GM12878 (cell line): ENCODE measurements at regions not wholly inside any gene's neighbourhood (a gene's known extent, or its start where the extent isn't known, plus 50 kb on each side); places are given as distances from the start of the nearest gene placed in this dataset.

ENCODE experiments used
- ATAC-seq: fragments of 200-7000 bp; cut with Tn5 transposase; 3 replicates; pipeline ENCODE4 v1.9.1; 2020; ENCODE audit warnings: mild to moderate bottlenecking, moderate library complexity
- BruUV-seq: library from RNA; stranded (reverse); fragments of 400-500 nt; replicated peaks from 2 replicates; lab custom pipeline; 2021; lab: Mats Ljungman, UMichigan
- CTCF ChIA-PET: fragments of 300-600 bp; sonication (Branson Sonifier 250); formaldehyde crosslinking; extraction: SDS; loops from one replicate; lab custom pipeline; 2021; ENCODE audit warnings: inconsistent platforms; lab: Yijun Ruan, JAX
- POLR2A ChIA-PET: fragments of 350-600 bp; formaldehyde crosslinking; extraction: SDS; loops from one replicate; lab custom pipeline; 2021; ENCODE audit warnings: inconsistent platforms; lab: Charles Lee
- RAD21 ChIA-PET: fragments of 300-600 bp; sonication (Branson Sonifier 250); formaldehyde crosslinking; loops from one replicate; lab custom pipeline; 2023; ENCODE audit warnings: antibody characterized with exemption; ENCODE audit not compliant: unreplicated experiment; lab: Charles Lee
- SMC1A ChIA-PET: fragments of 300-600 bp; sonication (Branson Sonifier 250); formaldehyde crosslinking; loops from one replicate; lab custom pipeline; 2023; ENCODE audit not compliant: unreplicated experiment, uncharacterized antibody; lab: Charles Lee
- DNase-seq: peaks from one replicate; pipeline ENCODE4 v3.0.0-alpha.2; 2011; ENCODE audit warnings: low read depth, low spot score
- FAIRE-seq: peaks from 3 replicates; lab custom pipeline; 2011; peaks lifted over from hg19 to GRCh38; lab: Jason Lieb, UNC
- H2AFZ ChIP-seq: 2 replicates; pipeline ENCODE4 v1.6.0; 2011; ENCODE audit warnings: low read depth, low read length, control low read depth; ENCODE audit not compliant: control insufficient read depth
- H3K27ac ChIP-seq: 2 replicates; pipeline ENCODE4 v1.5.1; 2011; ENCODE audit warnings: control low read depth; ENCODE audit not compliant: control insufficient read depth, insufficient read depth
- H3K27me3 ChIP-seq, 2 experiments: replicated peaks in 1 of 2; 2 replicates each; pipeline versions ENCODE4 v1.6.0 to v1.6.1; 2011; ENCODE audit warnings: low read length in 1 of 2; ENCODE audit not compliant: control insufficient read depth in 2 of 2, insufficient read depth in 2 of 2
- H3K36me3 ChIP-seq, 2 experiments: 2 replicates each; pipeline ENCODE4 v1.5.1; 2011; ENCODE audit warnings: low read length in 1 of 2; ENCODE audit not compliant: control insufficient read depth in 2 of 2, insufficient read depth in 2 of 2
- H3K4me1 ChIP-seq: 2 replicates; pipeline ENCODE4 v1.6.1; 2011; ENCODE audit warnings: mild to moderate bottlenecking, low read length, moderate library complexity, mixed read lengths; ENCODE audit not compliant: control insufficient read depth, insufficient read depth
- H3K4me2 ChIP-seq: 2 replicates; pipeline ENCODE4 v1.6.0; 2011; ENCODE audit warnings: control low read depth; ENCODE audit not compliant: control insufficient read depth, insufficient read depth
- H3K4me3 ChIP-seq: fragments of 200-600 bp; sonication (generic); 2 replicates; pipeline ENCODE4 v1.5.1; 2016
- H3K79me2 ChIP-seq: 2 replicates; pipeline ENCODE4 v1.6.0; 2011; ENCODE audit warnings: low read length; ENCODE audit not compliant: control insufficient read depth, insufficient read depth
- H3K9ac ChIP-seq: 2 replicates; pipeline ENCODE4 v1.8.0; 2011; ENCODE audit warnings: low read length, control low read depth, mixed read lengths; ENCODE audit not compliant: control insufficient read depth, insufficient read depth
- H3K9me3 ChIP-seq: replicated peaks from 3 replicates; pipeline ENCODE4 v1.5.1; 2011; ENCODE audit warnings: mild to moderate bottlenecking, low read length; ENCODE audit not compliant: control insufficient read depth, insufficient read depth
- H4K20me1 ChIP-seq: 2 replicates; pipeline ENCODE4 v1.6.0; 2011; ENCODE audit not compliant: control insufficient read depth, insufficient read depth
- ASH2L ChIP-seq: fragments of 300-600, 200-600 bp; sonication (generic); IDR thresholded peaks from 2 replicates; pipeline ENCODE4 v1.6.1; 2017; ENCODE audit warnings: low read depth, mild to moderate bottlenecking, borderline replicate concordance
- CEBPB ChIP-seq, 2 experiments: fragments of 150-350 bp in 1 of 2; IDR thresholded peaks; 2 replicates each; pipeline ENCODE4 v1.6.1; 2012 to 2014; ENCODE audit warnings: low read depth in 2 of 2, low read length in 2 of 2, borderline replicate concordance in 1 of 2, inconsistent platforms in 1 of 2
- EZH2 ChIP-seq: IDR thresholded peaks from 2 replicates; pipeline ENCODE4 v1.6.1; 2012; ENCODE audit warnings: low read depth, mild to moderate bottlenecking, control low read depth, inconsistent platforms, low read length, borderline replicate concordance; ENCODE audit not compliant: control insufficient read depth
- HDGF ChIP-seq: fragments of 450-650 bp; IDR thresholded peaks from 2 replicates; pipeline ENCODE4 v1.6.1; 2016; ENCODE audit warnings: antibody characterized with exemption
- KDM1A ChIP-seq: fragments of 200-600 bp; sonication (generic); IDR thresholded peaks from 2 replicates; pipeline ENCODE4 v1.6.1; 2016; ENCODE audit warnings: borderline replicate concordance
- NFIC ChIP-seq: IDR thresholded peaks from 2 replicates; pipeline ENCODE4 v1.6.1; 2012; ENCODE audit warnings: low read depth, mild to moderate bottlenecking, inconsistent platforms, low read length, moderate library complexity
- NFYA ChIP-seq: IDR thresholded peaks from 2 replicates; pipeline ENCODE4 v1.6.1; 2011; ENCODE audit warnings: low read depth, mild to moderate bottlenecking, low read length, improper control_type of control experiment, borderline replicate concordance
- NR2C2 ChIP-seq: IDR thresholded peaks from 2 replicates; pipeline ENCODE4 v1.6.1; 2011; ENCODE audit warnings: borderline replicate concordance, low read depth; ENCODE audit not compliant: control insufficient read depth, insufficient read length
- RAD21 ChIP-seq: IDR thresholded peaks from 2 replicates; pipeline ENCODE4 v1.6.1; 2011; ENCODE audit warnings: mild to moderate bottlenecking, low read depth, low read length, moderate library complexity; ENCODE audit not compliant: insufficient read depth
- SIN3A ChIP-seq: IDR thresholded peaks from 2 replicates; pipeline ENCODE4 v1.6.1; 2012; ENCODE audit warnings: low read depth, low read length, improper control_type of control experiment
- SIX5 ChIP-seq: IDR thresholded peaks from 2 replicates; pipeline ENCODE4 v1.6.1; 2011; ENCODE audit warnings: mild to moderate bottlenecking, low read depth, low read length, moderate library complexity; ENCODE audit not compliant: severe bottlenecking
- TCF7 ChIP-seq: IDR thresholded peaks from 2 replicates; pipeline ENCODE4 v1.6.1; 2014; ENCODE audit warnings: antibody characterized with exemption, borderline replicate concordance
- ZBED1 ChIP-seq: IDR thresholded peaks from 2 replicates; pipeline ENCODE4 v1.6.1; 2016; ENCODE audit warnings: borderline replicate concordance
- ZNF207 ChIP-seq: fragments of 450-650 bp; IDR thresholded peaks from 2 replicates; pipeline ENCODE4 v1.6.1; 2014; ENCODE audit warnings: antibody characterized with exemption, mild to moderate bottlenecking, borderline replicate concordance
- ZZZ3 ChIP-seq: IDR thresholded peaks from 2 replicates; pipeline ENCODE4 v1.6.1; 2011; ENCODE audit warnings: low read depth; ENCODE audit not compliant: control insufficient read depth, insufficient read length
- WGBS: methylation state at CpG from one replicate; pipeline ENCODE4 v1.1.6; 2016; ENCODE audit warnings: low lambda C conversion rate; ENCODE audit not compliant: insufficient replicate concordance, insufficient coverage; ENCODE audit errors: missing lambda C conversion rate; 5-methylcytosine and 5-hydroxymethylcytosine counted together
- in situ Hi-C: fragments of 300-500 bp; cut with MboI; formaldehyde crosslinking; loops from 9 replicates; pipeline ENCODE4 v1.14.3; 2018; ENCODE audit warnings: mixed read lengths
- intact Hi-C: fragments of 100-400 bp; cut with micrococcal nuclease; formaldehyde crosslinking; loops from one replicate; pipeline ENCODE4 v1.14.2; 2022; ENCODE audit not compliant: unreplicated experiment
- TF ChIP-seq, protein P1 (sequence below): fragments of 150-350 bp; IDR thresholded peaks from 2 replicates; pipeline ENCODE4 v1.6.1; 2014; ENCODE audit warnings: mild to moderate bottlenecking, low read depth, low read length
- TF ChIP-seq, protein P2 (sequence below): IDR thresholded peaks from 2 replicates; pipeline ENCODE4 v1.6.1; 2012; ENCODE audit warnings: low read depth, low read length, improper control_type of control experiment
- TF ChIP-seq, protein P3 (sequence below): IDR thresholded peaks from 2 replicates; pipeline ENCODE4 v1.6.1; 2011; ENCODE audit warnings: low read depth, low read length, improper control_type of control experiment, borderline replicate concordance
- TF ChIP-seq, protein P4 (sequence below): fragments of 450-650 bp; IDR thresholded peaks from 2 replicates; pipeline ENCODE4 v1.6.1; 2017; ENCODE audit warnings: borderline replicate concordance
- TF ChIP-seq, protein P5 (sequence below): fragments of 450-650 bp; IDR thresholded peaks from 2 replicates; pipeline ENCODE4 v1.6.1; 2014; ENCODE audit warnings: mild to moderate bottlenecking

DNA sequence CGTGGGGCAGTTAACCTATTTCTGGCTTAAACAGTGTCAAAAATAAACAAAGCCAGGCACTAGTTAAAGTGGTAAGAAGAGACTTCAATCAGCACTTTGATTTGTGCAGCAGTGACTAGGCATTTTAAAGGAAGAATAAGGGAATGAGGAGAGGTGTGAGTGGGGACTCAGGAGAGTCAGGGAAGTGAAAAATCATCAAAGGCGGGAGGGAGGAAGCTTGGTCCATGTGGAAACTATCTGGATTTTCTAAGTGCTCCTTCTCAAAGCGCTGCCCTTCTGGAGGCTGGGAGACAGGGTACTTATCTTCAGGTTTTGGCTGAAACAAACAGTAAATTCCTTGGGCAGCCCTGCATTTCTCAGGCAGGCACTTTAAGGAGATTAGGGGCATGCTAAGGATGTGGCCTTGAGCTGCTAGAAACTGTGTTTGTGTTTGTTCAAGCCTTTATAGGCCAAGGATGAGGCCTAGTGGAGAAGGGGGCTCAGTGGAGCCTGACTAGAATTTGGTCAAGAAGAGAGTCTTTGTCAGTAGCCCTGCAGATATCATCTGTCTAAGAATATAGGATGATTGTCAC lies 486.5 kb downstream of the SIPA1L2 start:
- Histone ChIP-seq H3K27me3 (no peaks in the 10 kb centered on the region), H3K4me1 (no peaks in the 10 kb centered on the region), H3K9me3 (no peaks in the 10 kb centered on the region), H4K20me1 (no peaks in the 10 kb centered on the region), H3K36me3 (no peaks in the 10 kb centered on the region), H3K9ac (no peak overlapping the region), H3K27ac (no peak overlapping the region), H3K79me2 (no peaks in the 10 kb centered on the region), H3K4me3 (no peak overlapping the region), H3K4me2 (no peak overlapping the region), H2AFZ (no peak overlapping the region)
- TF ChIP-seq RAD21 (no peak), ZZZ3 (no peak), ZBED1 (no peak), ASH2L (no peak), CEBPB (IDR thresholded peaks at IDR 0.05; ENCODE audit: borderline replicate concordance in 1 of 2, low read depth in 2 of 2, low read length in 2 of 2) (no peak), NFIC (no peak), NR2C2 (no peak), KDM1A (no peak), EZH2 (no peak), NFYA (no peak), ZNF207 (no peak), HDGF (no peak), SIN3A (no peak), TCF7 (no peak), SIX5 (no peak)
- TF ChIP-seq, protein P1, sequence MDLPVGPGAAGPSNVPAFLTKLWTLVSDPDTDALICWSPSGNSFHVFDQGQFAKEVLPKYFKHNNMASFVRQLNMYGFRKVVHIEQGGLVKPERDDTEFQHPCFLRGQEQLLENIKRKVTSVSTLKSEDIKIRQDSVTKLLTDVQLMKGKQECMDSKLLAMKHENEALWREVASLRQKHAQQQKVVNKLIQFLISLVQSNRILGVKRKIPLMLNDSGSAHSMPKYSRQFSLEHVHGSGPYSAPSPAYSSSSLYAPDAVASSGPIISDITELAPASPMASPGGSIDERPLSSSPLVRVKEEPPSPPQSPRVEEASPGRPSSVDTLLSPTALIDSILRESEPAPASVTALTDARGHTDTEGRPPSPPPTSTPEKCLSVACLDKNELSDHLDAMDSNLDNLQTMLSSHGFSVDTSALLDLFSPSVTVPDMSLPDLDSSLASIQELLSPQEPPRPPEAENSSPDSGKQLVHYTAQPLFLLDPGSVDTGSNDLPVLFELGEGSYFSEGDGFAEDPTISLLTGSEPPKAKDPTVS, result no peak
- TF ChIP-seq, protein P2, sequence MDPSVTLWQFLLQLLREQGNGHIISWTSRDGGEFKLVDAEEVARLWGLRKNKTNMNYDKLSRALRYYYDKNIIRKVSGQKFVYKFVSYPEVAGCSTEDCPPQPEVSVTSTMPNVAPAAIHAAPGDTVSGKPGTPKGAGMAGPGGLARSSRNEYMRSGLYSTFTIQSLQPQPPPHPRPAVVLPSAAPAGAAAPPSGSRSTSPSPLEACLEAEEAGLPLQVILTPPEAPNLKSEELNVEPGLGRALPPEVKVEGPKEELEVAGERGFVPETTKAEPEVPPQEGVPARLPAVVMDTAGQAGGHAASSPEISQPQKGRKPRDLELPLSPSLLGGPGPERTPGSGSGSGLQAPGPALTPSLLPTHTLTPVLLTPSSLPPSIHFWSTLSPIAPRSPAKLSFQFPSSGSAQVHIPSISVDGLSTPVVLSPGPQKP, result no peak
- TF ChIP-seq, protein P3, sequence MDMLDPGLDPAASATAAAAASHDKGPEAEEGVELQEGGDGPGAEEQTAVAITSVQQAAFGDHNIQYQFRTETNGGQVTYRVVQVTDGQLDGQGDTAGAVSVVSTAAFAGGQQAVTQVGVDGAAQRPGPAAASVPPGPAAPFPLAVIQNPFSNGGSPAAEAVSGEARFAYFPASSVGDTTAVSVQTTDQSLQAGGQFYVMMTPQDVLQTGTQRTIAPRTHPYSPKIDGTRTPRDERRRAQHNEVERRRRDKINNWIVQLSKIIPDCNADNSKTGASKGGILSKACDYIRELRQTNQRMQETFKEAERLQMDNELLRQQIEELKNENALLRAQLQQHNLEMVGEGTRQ, result no peak
- TF ChIP-seq, protein P4, sequence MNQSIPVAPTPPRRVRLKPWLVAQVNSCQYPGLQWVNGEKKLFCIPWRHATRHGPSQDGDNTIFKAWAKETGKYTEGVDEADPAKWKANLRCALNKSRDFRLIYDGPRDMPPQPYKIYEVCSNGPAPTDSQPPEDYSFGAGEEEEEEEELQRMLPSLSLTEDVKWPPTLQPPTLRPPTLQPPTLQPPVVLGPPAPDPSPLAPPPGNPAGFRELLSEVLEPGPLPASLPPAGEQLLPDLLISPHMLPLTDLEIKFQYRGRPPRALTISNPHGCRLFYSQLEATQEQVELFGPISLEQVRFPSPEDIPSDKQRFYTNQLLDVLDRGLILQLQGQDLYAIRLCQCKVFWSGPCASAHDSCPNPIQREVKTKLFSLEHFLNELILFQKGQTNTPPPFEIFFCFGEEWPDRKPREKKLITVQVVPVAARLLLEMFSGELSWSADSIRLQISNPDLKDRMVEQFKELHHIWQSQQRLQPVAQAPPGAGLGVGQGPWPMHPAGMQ, result no peak
- TF ChIP-seq, protein P5, sequence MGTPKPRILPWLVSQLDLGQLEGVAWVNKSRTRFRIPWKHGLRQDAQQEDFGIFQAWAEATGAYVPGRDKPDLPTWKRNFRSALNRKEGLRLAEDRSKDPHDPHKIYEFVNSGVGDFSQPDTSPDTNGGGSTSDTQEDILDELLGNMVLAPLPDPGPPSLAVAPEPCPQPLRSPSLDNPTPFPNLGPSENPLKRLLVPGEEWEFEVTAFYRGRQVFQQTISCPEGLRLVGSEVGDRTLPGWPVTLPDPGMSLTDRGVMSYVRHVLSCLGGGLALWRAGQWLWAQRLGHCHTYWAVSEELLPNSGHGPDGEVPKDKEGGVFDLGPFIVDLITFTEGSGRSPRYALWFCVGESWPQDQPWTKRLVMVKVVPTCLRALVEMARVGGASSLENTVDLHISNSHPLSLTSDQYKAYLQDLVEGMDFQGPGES, result no peak
- POLR2A ChIA-PET, result no interaction called here
- ATAC-seq, result no peak
- CTCF ChIA-PET, result no interaction called here
- SMC1A ChIA-PET, result no interaction called here
- RAD21 ChIA-PET, result no interaction called here
- BruUV-seq, result no TSS peak
- in situ Hi-C loops (no loop called here), intact Hi-C loops (no loop called here)
- no peak for FAIRE-seq
- WGBS, result 17% methylated on average over 3 of the region's 3 CpGs
- DNase-seq, result no peak
